HepG2 (cell line): ENCODE measurements at regions not wholly inside any gene's neighbourhood (a gene's known extent, or its start where the extent isn't known, plus 50 kb on each side); places are given as distances from the start of the nearest gene placed in this dataset.

ENCODE experiments used
- ATAC-seq: fragments of 200-7000 bp; cut with Tn5 transposase; 3 replicates; pipeline ENCODE4 v1.9.1; 2020; ENCODE audit warnings: mild to moderate bottlenecking, moderate library complexity
- BruUV-seq: library from RNA; stranded (reverse); fragments of 400-500 nt; replicated peaks from 2 replicates; lab custom pipeline; 2021; lab: Mats Ljungman, UMichigan
- CTCF ChIA-PET: fragments of 300-600 bp; formaldehyde crosslinking; extraction: SDS; loops from one replicate; lab custom pipeline; 2021; ENCODE audit warnings: low total read pairs, inconsistent platforms, low intra/inter-chr PET ratio; lab: Yijun Ruan, JAX
- POLR2A ChIA-PET: fragments of 350-600 bp; sonication (Branson Sonifier 250); formaldehyde crosslinking; loops from one replicate; lab custom pipeline; 2020; ENCODE audit warnings: antibody characterized with exemption, inconsistent platforms; lab: Yijun Ruan, JAX
- DNase-seq: peaks from one replicate; pipeline ENCODE4 v3.0.0-alpha.2; 2015; ENCODE audit warnings: low spot score
- FAIRE-seq: peaks from 3 replicates; lab custom pipeline; 2011; peaks lifted over from hg19 to GRCh38; lab: Jason Lieb, UNC
- H2AFZ ChIP-seq: one replicate; pipeline ENCODE4 v1.6.1; 2011; ENCODE audit warnings: low read length, inconsistent platforms
- H3K27ac ChIP-seq: fragments of 300-600 bp; 3 replicates; pipeline ENCODE4 v1.8.0; 2011; ENCODE audit warnings: mixed run types, mild to moderate bottlenecking, mixed read lengths, low read length, inconsistent platforms; ENCODE audit not compliant: insufficient read depth; ENCODE audit errors: extremely low read length
- H3K27me3 ChIP-seq, 2 experiments: fragments of 200-600 bp in 1 of 2; 2 replicates in 1 of 2; 3 replicates in 1 of 2; pipeline versions ENCODE4 v1.6.0 to v1.8.0; 2011; ENCODE audit warnings: low read length in 2 of 2, mild to moderate bottlenecking in 2 of 2, moderate library complexity in 2 of 2, inconsistent platforms in 1 of 2; ENCODE audit not compliant: insufficient read depth in 2 of 2, control insufficient read depth in 1 of 2
- H3K36me3 ChIP-seq, 2 experiments: fragments of 200-600 bp in 1 of 2; replicated peaks in 1 of 2; 2 replicates in 1 of 2; 3 replicates in 1 of 2; pipeline versions ENCODE4 v1.5.1 to v1.8.0; 2011; ENCODE audit warnings: low read length in 2 of 2, inconsistent platforms in 1 of 2; ENCODE audit not compliant: insufficient read depth in 2 of 2, control insufficient read depth in 1 of 2
- H3K4me1 ChIP-seq: 2 replicates; pipeline ENCODE4 v1.5.1; 2012; ENCODE audit warnings: low read length, inconsistent platforms; ENCODE audit not compliant: insufficient read depth
- H3K4me2 ChIP-seq: 2 replicates; pipeline ENCODE4 v1.6.0; 2011; ENCODE audit warnings: low read depth, low read length, inconsistent platforms
- H3K4me3 ChIP-seq, 3 experiments: fragments of 200-600 bp in 1 of 3; sonication (generic), shearing (Covaris generic) in 1 of 3; replicated peaks in 1 of 3; 2 replicates each; pipeline ENCODE4 v1.5.1; 2011 to 2016; ENCODE audit warnings: low read length in 3 of 3, inconsistent platforms in 2 of 3, low read depth in 2 of 3, mild to moderate bottlenecking in 2 of 3, control low read depth in 1 of 3, mixed read lengths in 1 of 3; ENCODE audit not compliant: insufficient read depth in 1 of 3
- H3K79me2 ChIP-seq: one replicate; pipeline ENCODE4 v1.6.1; 2011; ENCODE audit warnings: low read length, inconsistent platforms; ENCODE audit not compliant: insufficient read depth
- H3K9ac ChIP-seq: 2 replicates; pipeline ENCODE4 v1.6.0; 2011; ENCODE audit warnings: mild to moderate bottlenecking, low read depth, low read length, inconsistent platforms; ENCODE audit not compliant: insufficient read depth
- H3K9me3 ChIP-seq: 2 replicates; pipeline ENCODE4 v1.5.1; 2012; ENCODE audit warnings: mild to moderate bottlenecking, low read length
- H4K20me1 ChIP-seq: 2 replicates; pipeline ENCODE4 v1.6.0; 2011; ENCODE audit warnings: inconsistent platforms, mild to moderate bottlenecking, low read length, moderate library complexity; ENCODE audit not compliant: insufficient read depth
- AKAP8 ChIP-seq: sonication (generic); formaldehyde crosslinking; IDR thresholded peaks from 2 replicates; pipeline ENCODE4 v1.5.1; 2020; ENCODE audit warnings: mild to moderate bottlenecking, missing genetic modification reagents
- HNF4A ChIP-seq: sonication (generic); formaldehyde crosslinking; IDR thresholded peaks from 2 replicates; pipeline ENCODE4 v1.4.0; 2020; ENCODE audit warnings: missing genetic modification reagents
- KDM5A ChIP-seq: fragments of 200-600 bp; sonication (generic); IDR thresholded peaks from 2 replicates; pipeline ENCODE4 v1.7.0; 2018; ENCODE audit warnings: antibody characterized with exemption, mild to moderate bottlenecking, low read length, borderline replicate concordance
- PHB2 ChIP-seq: fragments of 450-650 bp; IDR thresholded peaks from 2 replicates; pipeline ENCODE4 v1.6.1; 2018; ENCODE audit not compliant: partially characterized antibody
- TARDBP ChIP-seq: sonication (generic); formaldehyde crosslinking; IDR thresholded peaks from 2 replicates; pipeline ENCODE4 v1.8.0; 2022; ENCODE audit warnings: mild to moderate bottlenecking, missing genetic modification reagents
- THAP11 ChIP-seq: IDR thresholded peaks from 2 replicates; pipeline ENCODE4 v1.6.1; 2016; ENCODE audit warnings: missing biosample characterization, missing genetic modification reagents
- ZMAT5 ChIP-seq: sonication (generic); formaldehyde crosslinking; IDR thresholded peaks from 2 replicates; pipeline ENCODE4 v1.5.0; 2020; ENCODE audit warnings: mild to moderate bottlenecking, low read depth, missing genetic modification reagents, borderline replicate concordance
- ZNF337 ChIP-seq: sonication (generic); formaldehyde crosslinking; IDR thresholded peaks from 2 replicates; pipeline ENCODE4 v1.5.1; 2020; ENCODE audit warnings: missing genetic modification reagents, low read depth, mild to moderate bottlenecking, borderline replicate concordance
- ZNF510 ChIP-seq: sonication (generic); formaldehyde crosslinking; IDR thresholded peaks from 2 replicates; pipeline ENCODE4 v1.4.0; 2020; ENCODE audit warnings: low read depth, mild to moderate bottlenecking, missing genetic modification reagents
- ZNF704 ChIP-seq: sonication (generic); formaldehyde crosslinking; IDR thresholded peaks from 2 replicates; pipeline ENCODE4 v1.8.1; 2023; ENCODE audit warnings: mild to moderate bottlenecking, inconsistent platforms, moderate library complexity, missing genetic modification reagents, borderline replicate concordance
- ZNF816 ChIP-seq: sonication (generic); formaldehyde crosslinking; IDR thresholded peaks from 2 replicates; pipeline ENCODE4 v1.8.0; 2022; ENCODE audit warnings: missing genetic modification reagents, mild to moderate bottlenecking, borderline replicate concordance
- WGBS: methylation state at CpG from one replicate; pipeline ENCODE4 v1.1.6; 2017; ENCODE audit warnings: low lambda C conversion rate; 5-methylcytosine and 5-hydroxymethylcytosine counted together
- in situ Hi-C: cut with HindIII; loops from 2 replicates; pipeline ENCODE4 v1.10.0; 2017; ENCODE audit warnings: low pct_unique_long_range_greater_than_20kb; ENCODE audit not compliant: extremely low pct_ligation_motif_present
- intact Hi-C: fragments of 100-400 bp; cut with micrococcal nuclease; formaldehyde crosslinking; loops from one replicate; pipeline ENCODE4 v1.10.0; 2022; ENCODE audit not compliant: unreplicated experiment

GRCh38 chr1:233460692-233461091, 133.2 kb downstream of the MAP3K21 start (continued):
- TF ChIP-seq ZNF816 (CRISPR knock-in tag) (no peak), ZNF704 (no peak), TARDBP (CRISPR knock-in tag) (no peak)

GRCh38 chr1:233461847-233462246, 134.3 kb downstream of the MAP3K21 start:
- Histone ChIP-seq H3K4me3 (no peak overlapping the region), H3K79me2 (no peaks in the 10 kb centered on the region), H3K9ac (no peak overlapping the region), H2AFZ (no peak overlapping the region), H3K4me1 (no peaks in the 10 kb centered on the region), H3K27ac (no peak overlapping the region), H3K36me3 (no peaks in the 10 kb centered on the region), H3K9me3 (peaks cover 15% of the 10 kb centered on the region; the same call in 1 of the 2 replicates), H4K20me1 (no peaks in the 10 kb centered on the region), H3K4me2 (no peak overlapping the region), H3K27me3 (no peaks in the 10 kb centered on the region)
- no peak for ATAC-seq
- in situ Hi-C loops: no loop called here
- TF ChIP-seq AKAP8 (no peak), KDM5A (no peak), ZNF337 (no peak), ZMAT5 (CRISPR knock-in tag) (no peak), THAP11 (CRISPR knock-in tag) (no peak), ZNF510 (no peak), HNF4A (CRISPR knock-in tag) (0 out of 2 replicates have a peak, but pooled peaks have one; percentile 12), PHB2 (no peak)
- DNase-seq: no peak
- POLR2A ChIA-PET: no interaction called here
- WGBS: no CpG with 5 or more reads among the region's 1 CpG
- CTCF ChIA-PET: no interaction called here
- intact Hi-C loops: no loop called here
- no TSS peak for BruUV-seq
- FAIRE-seq: no peak
